Stomach (tissue), 8 donors: ENCODE measurements at regions not wholly inside any gene's neighbourhood (a gene's known extent, or its start where the extent isn't known, plus 50 kb on each side); places are given as distances from the start of the nearest gene placed in this dataset.

Source experiments
- DNase-seq, 2 donors: peaks; one replicate each; pipeline versions ENCODE4 v3.0.0 to v3.0.0-alpha.2; 2013 to 2019
- H3K27ac ChIP-seq, 5 donors: fragments of 200-600 bp in 4 of 5; sonication (generic) in 4 of 5; one replicate each; pipeline ENCODE4 v1.5.1; 2013 to 2019; ENCODE audit warnings: mild to moderate bottlenecking in 1 of 5, moderate library complexity in 1 of 5
- H3K27me3 ChIP-seq, 3 donors: fragments of 200-600 bp; sonication (generic); one replicate each; pipeline ENCODE4 v1.5.1; 2017 to 2019; ENCODE audit warnings: mixed run types in 1 of 3
- H3K36me3 ChIP-seq, 4 donors: fragments of 200-600 bp; sonication (generic); 1 replicate in 3 of 4; 2 replicates in 1 of 4; pipeline ENCODE4 v1.5.1; 2016 to 2019
- H3K4me1 ChIP-seq, 4 donors: fragments of 200-600 bp; sonication (generic); one replicate each; pipeline ENCODE4 v1.5.1; 2016 to 2019
- H3K4me3 ChIP-seq, 4 donors: fragments of 200-600 bp; sonication (generic) in 3 of 4; one replicate each; pipeline ENCODE4 v1.5.1; 2016 to 2019; ENCODE audit warnings: mild to moderate bottlenecking in 1 of 4
- H3K9me3 ChIP-seq, 4 donors: fragments of 200-600 bp; sonication (generic); one replicate each; pipeline ENCODE4 v1.5.1; 2016 to 2019
- EP300 ChIP-seq: sonication (generic); formaldehyde crosslinking; IDR thresholded peaks from one replicate; pipeline ENCODE4 v1.6.1; 2017; ENCODE audit warnings: antibody characterized with exemption
- POLR2A ChIP-seq, 4 donors: fragments of 450-650 bp; IDR thresholded peaks; one replicate each; pipeline ENCODE4 v1.6.1; 2016; ENCODE audit warnings: antibody characterized with exemption in 4 of 4, control low read depth in 2 of 4, mild to moderate bottlenecking in 1 of 4, moderate library complexity in 1 of 4
- POLR2AphosphoS5 ChIP-seq, 3 donors: sonication (generic); formaldehyde crosslinking; IDR thresholded peaks; one replicate each; pipeline ENCODE4 v1.6.1; 2016; ENCODE audit warnings: antibody characterized with exemption in 3 of 3
- WGBS, 5 donors: extraction: QIAGEN DNeasy Blood & Tissue Kit in 3 of 5; methylation state at CpG; one replicate each; pipeline versions ENCODE4 v1.1.5 to v1.1.7; 2013 to 2018; 5-methylcytosine and 5-hydroxymethylcytosine counted together
- intact Hi-C: fragments of 100-400 bp; cut with DNase I; formaldehyde crosslinking; loops from one replicate; pipeline ENCODE4 v1.15.1; 2023; ENCODE audit warnings: low total_unique reads
- TF ChIP-seq, protein P1 (sequence below), 7 experiments: fragments of 450-650 bp in 4 of 7; fragments of 200-600 bp in 3 of 7; sonication (generic) in 3 of 7; IDR thresholded peaks; one replicate each; pipeline ENCODE4 v1.5.1; 2016 to 2019; ENCODE audit warnings: antibody characterized with exemption in 7 of 7, control low read depth in 2 of 7, mild to moderate bottlenecking in 1 of 7
- donor health status: healthy with polysubstance abuse.
- donor health status: Bipolar disorder and iron deficiency.
- donor health status: healthy.

DNA sequence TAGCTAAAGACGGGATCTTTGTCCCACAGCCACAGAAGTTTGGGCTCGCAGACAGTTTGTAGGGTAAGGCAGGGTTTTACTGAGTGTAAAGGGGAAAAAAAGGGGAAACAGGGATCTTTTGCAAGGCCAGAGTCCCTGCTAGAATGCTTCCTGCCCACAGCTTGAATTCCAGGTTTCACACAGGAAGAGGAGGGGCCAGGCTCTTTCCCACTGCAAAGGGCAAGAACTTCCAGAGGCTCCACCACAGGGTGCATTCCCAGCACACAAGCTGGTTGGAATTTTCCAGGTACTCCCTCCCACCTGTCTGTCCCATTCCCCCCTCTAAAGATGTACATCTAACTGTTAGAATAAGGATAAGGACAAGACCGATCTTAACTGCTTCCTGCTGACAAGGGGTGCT lies 1126.9 kb downstream of the KCNT2 start:
- H3K27me3 ChIP-seq, result no peaks in the 10 kb centered on the region
- no peaks in the 10 kb centered on the region for H3K4me1 ChIP-seq
- no peaks in the 10 kb centered on the region for H3K36me3 ChIP-seq
- intact Hi-C loops, result no loop called here
- WGBS, 5 donors, result 71 to 85% (median 80%) methylated on average over 3 of the region's 3 CpGs
- H3K4me3 ChIP-seq, result no peak overlapping the region
- H3K9me3 ChIP-seq, result peaks cover 0 to 10% (median 8%) of the 10 kb centered on the region in 4 donors
- no peak overlapping the region for H3K27ac ChIP-seq
- TF ChIP-seq POLR2AphosphoS5 (IDR thresholded peaks at IDR 0.05) (no peak), POLR2A (IDR thresholded peaks at IDR 0.05) (no peak), EP300 (no peak)
- TF ChIP-seq, protein P1, sequence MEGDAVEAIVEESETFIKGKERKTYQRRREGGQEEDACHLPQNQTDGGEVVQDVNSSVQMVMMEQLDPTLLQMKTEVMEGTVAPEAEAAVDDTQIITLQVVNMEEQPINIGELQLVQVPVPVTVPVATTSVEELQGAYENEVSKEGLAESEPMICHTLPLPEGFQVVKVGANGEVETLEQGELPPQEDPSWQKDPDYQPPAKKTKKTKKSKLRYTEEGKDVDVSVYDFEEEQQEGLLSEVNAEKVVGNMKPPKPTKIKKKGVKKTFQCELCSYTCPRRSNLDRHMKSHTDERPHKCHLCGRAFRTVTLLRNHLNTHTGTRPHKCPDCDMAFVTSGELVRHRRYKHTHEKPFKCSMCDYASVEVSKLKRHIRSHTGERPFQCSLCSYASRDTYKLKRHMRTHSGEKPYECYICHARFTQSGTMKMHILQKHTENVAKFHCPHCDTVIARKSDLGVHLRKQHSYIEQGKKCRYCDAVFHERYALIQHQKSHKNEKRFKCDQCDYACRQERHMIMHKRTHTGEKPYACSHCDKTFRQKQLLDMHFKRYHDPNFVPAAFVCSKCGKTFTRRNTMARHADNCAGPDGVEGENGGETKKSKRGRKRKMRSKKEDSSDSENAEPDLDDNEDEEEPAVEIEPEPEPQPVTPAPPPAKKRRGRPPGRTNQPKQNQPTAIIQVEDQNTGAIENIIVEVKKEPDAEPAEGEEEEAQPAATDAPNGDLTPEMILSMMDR (IDR thresholded peaks at IDR 0.05), result no peak
- DNase-seq, result no peak

DNA sequence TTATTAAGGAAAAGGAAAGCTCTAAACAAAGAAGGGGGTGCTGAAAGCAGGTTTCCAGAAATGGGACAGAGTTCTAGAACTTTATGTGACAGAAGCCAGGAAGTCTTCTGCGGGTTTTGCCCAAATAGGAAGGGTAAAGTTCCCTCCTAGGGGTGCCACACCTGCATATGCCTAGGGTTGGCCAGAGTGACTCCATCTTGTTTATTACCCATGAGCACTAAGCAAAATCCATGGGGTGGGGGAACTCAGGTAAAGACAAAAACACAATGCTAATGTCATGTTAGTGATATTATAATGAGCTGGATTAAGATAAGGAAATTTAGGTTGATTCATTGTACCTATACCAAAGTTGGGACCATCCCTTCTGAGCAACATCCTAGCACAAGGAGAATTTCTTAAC lies 1132.7 kb downstream of the KCNT2 start:
- Histone ChIP-seq H3K4me1 (no peaks in the 10 kb centered on the region), H3K27me3 (no peaks in the 10 kb centered on the region), H3K36me3 (no peaks in the 10 kb centered on the region), H3K4me3 (no peak overlapping the region), H3K27ac (no peak overlapping the region), H3K9me3 (peaks cover 0 to 10% (median 0%) of the 10 kb centered on the region in 4 donors)
- WGBS, 5 donors, result 63 to 90% (median 82%) methylated on average over 1 of the region's 1 CpG
- DNase-seq, result no peak
- intact Hi-C loops, result no loop called here
- TF ChIP-seq EP300 (no peak), POLR2A (IDR thresholded peaks at IDR 0.05) (no peak), POLR2AphosphoS5 (IDR thresholded peaks at IDR 0.05) (no peak)
- TF ChIP-seq, protein P1 (IDR thresholded peaks at IDR 0.05), result no peak

DNA sequence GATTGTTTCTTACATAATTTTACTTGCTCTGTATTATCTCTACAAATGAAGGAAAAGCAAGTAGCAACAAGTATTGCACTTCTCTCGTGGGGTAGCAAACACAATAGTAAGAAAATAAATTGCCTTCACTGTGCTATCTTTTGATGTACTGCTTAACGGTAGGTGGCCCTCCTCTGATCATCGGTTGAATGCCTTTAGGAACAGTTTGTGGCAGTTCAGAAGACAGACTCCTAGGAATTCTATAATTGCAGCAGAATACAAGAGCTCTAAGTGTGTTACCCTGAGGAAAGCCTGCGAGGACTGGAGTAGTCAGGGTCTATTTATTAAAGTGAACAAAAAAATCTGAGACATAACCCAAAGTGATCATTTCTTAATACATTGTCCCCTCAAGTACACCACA lies 1135.9 kb downstream of the KCNT2 start:
- no peaks in the 10 kb centered on the region for H3K36me3 ChIP-seq
- intact Hi-C loops, result no loop called here
- no peaks in the 10 kb centered on the region for H3K4me1 ChIP-seq
- peaks cover 0 to 10% (median 0%) of the 10 kb centered on the region in 4 donors for H3K9me3 ChIP-seq
- WGBS, 5 donors, result 35 to 46% (median 40%) methylated on average over 4 of the region's 4 CpGs
- TF ChIP-seq EP300 (no peak), POLR2A (IDR thresholded peaks at IDR 0.05) (no peak), POLR2AphosphoS5 (IDR thresholded peaks at IDR 0.05) (no peak)
- TF ChIP-seq, protein P1 (IDR thresholded peaks at IDR 0.05), result no peak
- H3K4me3 ChIP-seq, result no peak overlapping the region
- no peaks in the 10 kb centered on the region for H3K27me3 ChIP-seq
- H3K27ac ChIP-seq, result no peak overlapping the region
- no peak for DNase-seq

DNA sequence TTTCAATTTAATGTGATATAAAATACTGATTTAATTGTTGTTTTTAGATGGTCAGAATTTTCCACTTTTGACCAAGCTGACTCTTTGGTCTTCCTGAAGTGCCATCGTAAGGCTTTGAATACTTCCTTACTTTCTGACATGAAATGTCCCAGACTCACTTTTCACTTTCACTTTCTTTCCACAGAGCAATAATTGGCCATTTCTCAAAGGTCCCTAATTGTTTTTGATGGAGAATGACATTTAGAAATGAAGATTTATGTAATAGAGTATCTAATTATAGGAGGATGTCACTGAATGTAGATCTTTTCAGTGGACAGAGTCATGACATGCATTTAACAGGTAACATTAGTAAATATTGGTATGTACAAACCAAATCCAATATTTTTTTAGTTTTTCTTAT lies 1141.6 kb downstream of the KCNT2 start:
- Histone ChIP-seq H3K36me3 (no peaks in the 10 kb centered on the region), H3K4me1 (no peaks in the 10 kb centered on the region), H3K27ac (no peak overlapping the region), H3K27me3 (no peaks in the 10 kb centered on the region), H3K4me3 (no peak overlapping the region), H3K9me3 (no peaks in the 10 kb centered on the region)
- TF ChIP-seq POLR2A (IDR thresholded peaks at IDR 0.05), result no peak
- TF ChIP-seq, protein P1 (IDR thresholded peaks at IDR 0.05), result no peak
- TF ChIP-seq EP300, result no peak
- no peak for TF ChIP-seq POLR2AphosphoS5 (IDR thresholded peaks at IDR 0.05)
- 45 to 85% (median 71%) methylated on average over 1 of the region's 1 CpG for WGBS, 5 donors
- intact Hi-C loops, result no loop called here
- DNase-seq, result no peak
